ENCODE measurements at regions not wholly inside any gene's neighbourhood (a gene's known extent, or its start where the extent isn't known, plus 50 kb on each side); places are given as distances from the start of the nearest gene placed in this dataset.

- no peak overlapping the region for H3K27ac ChIP-seq (ENCODE audit: insufficient read depth, low read length)
- TF ChIP-seq CTCF (conservative IDR thresholded peaks at IDR 0.05 in 1 of 2, IDR thresholded peaks at IDR 0.05 in 1 of 2; ENCODE audit: low read depth in 1 of 2, low read length in 2 of 2): no peak
- TF ChIP-seq EZH2 (IDR thresholded peaks at IDR 0.05; ENCODE audit: low read length, missing control alignments): no peak
- no peaks in the 10 kb centered on the region for H3K9me3 ChIP-seq (ENCODE audit: control insufficient read depth, insufficient read depth, low read depth, low read length)
- H3K79me2 ChIP-seq (ENCODE audit: control insufficient read depth, insufficient read depth, low read length): no peaks in the 10 kb centered on the region
- no peaks in the 10 kb centered on the region for H3K36me3 ChIP-seq (ENCODE audit: control insufficient read depth, insufficient read depth, low read length)
- no peak overlapping the region for H2AFZ ChIP-seq (ENCODE audit: low read length)
- H3K4me2 ChIP-seq (ENCODE audit: extremely low read depth, insufficient read depth, low read length): no peak overlapping the region
- DNase-seq (ENCODE audit: low read depth in 2 of 2): no peak
- no peaks in the 10 kb centered on the region for H4K20me1 ChIP-seq (ENCODE audit: control insufficient read depth, extremely low read depth, insufficient read depth, low read length)
- H3K27me3 ChIP-seq (ENCODE audit: control insufficient read depth, insufficient read depth, low read length): no peaks in the 10 kb centered on the region
- no peak overlapping the region for H3K4me3 ChIP-seq (replicated peaks in 1 of 4; ENCODE audit: control extremely low read depth in 1 of 4, insufficient read depth in 1 of 4, low read depth in 3 of 4, low read length in 4 of 4)
- no peaks in the 10 kb centered on the region for H3K4me1 ChIP-seq (ENCODE audit: control insufficient read depth, extremely low read depth, insufficient read depth, low read length)
- no peak overlapping the region for H3K9ac ChIP-seq (ENCODE audit: insufficient read depth, low read length)
Measured at GRCh38 chr15:62862717-62863116, 179.8 kb upstream of the TPM1 start.

GRCh38 chr15:62866366-62866765 lies 176.2 kb upstream of the TPM1 start:
- Histone ChIP-seq H3K9ac (ENCODE audit: insufficient read depth, low read length) (no peak overlapping the region), H3K27me3 (ENCODE audit: control insufficient read depth, insufficient read depth, low read length) (no peaks in the 10 kb centered on the region), H3K4me2 (ENCODE audit: extremely low read depth, insufficient read depth, low read length) (no peak overlapping the region), H3K36me3 (ENCODE audit: control insufficient read depth, insufficient read depth, low read length) (no peaks in the 10 kb centered on the region), H3K27ac (ENCODE audit: insufficient read depth, low read length) (no peak overlapping the region), H3K79me2 (ENCODE audit: control insufficient read depth, insufficient read depth, low read length) (no peaks in the 10 kb centered on the region), H2AFZ (ENCODE audit: low read length) (no peak overlapping the region), H3K4me1 (ENCODE audit: control insufficient read depth, extremely low read depth, insufficient read depth, low read length) (no peaks in the 10 kb centered on the region), H3K4me3 (replicated peaks in 1 of 4; ENCODE audit: control extremely low read depth in 1 of 4, insufficient read depth in 1 of 4, low read depth in 3 of 4, low read length in 4 of 4) (no peak overlapping the region), H3K9me3 (ENCODE audit: control insufficient read depth, insufficient read depth, low read depth, low read length) (no peaks in the 10 kb centered on the region), H4K20me1 (ENCODE audit: control insufficient read depth, extremely low read depth, insufficient read depth, low read length) (no peaks in the 10 kb centered on the region)
- DNase-seq (ENCODE audit: low read depth in 2 of 2): no peak
- no peak for TF ChIP-seq EZH2 (IDR thresholded peaks at IDR 0.05; ENCODE audit: low read length, missing control alignments)
- TF ChIP-seq CTCF (conservative IDR thresholded peaks at IDR 0.05 in 1 of 2, IDR thresholded peaks at IDR 0.05 in 1 of 2; ENCODE audit: low read depth in 1 of 2, low read length in 2 of 2): no peak

- no peak overlapping the region for H2AFZ ChIP-seq (ENCODE audit: low read length)
- TF ChIP-seq CTCF (conservative IDR thresholded peaks at IDR 0.05 in 1 of 2, IDR thresholded peaks at IDR 0.05 in 1 of 2; ENCODE audit: low read depth in 1 of 2, low read length in 2 of 2) (no peak), EZH2 (IDR thresholded peaks at IDR 0.05; ENCODE audit: low read length, missing control alignments) (no peak)
- no peaks in the 10 kb centered on the region for H4K20me1 ChIP-seq (ENCODE audit: control insufficient read depth, extremely low read depth, insufficient read depth, low read length)
- no peaks in the 10 kb centered on the region for H3K4me1 ChIP-seq (ENCODE audit: control insufficient read depth, extremely low read depth, insufficient read depth, low read length)
- no peak for DNase-seq (ENCODE audit: low read depth in 2 of 2)
- no peaks in the 10 kb centered on the region for H3K9me3 ChIP-seq (ENCODE audit: control insufficient read depth, insufficient read depth, low read depth, low read length)
- no peak overlapping the region for H3K27ac ChIP-seq (ENCODE audit: insufficient read depth, low read length)
- no peaks in the 10 kb centered on the region for H3K27me3 ChIP-seq (ENCODE audit: control insufficient read depth, insufficient read depth, low read length)
- H3K9ac ChIP-seq (ENCODE audit: insufficient read depth, low read length): no peak overlapping the region
- no peaks in the 10 kb centered on the region for H3K79me2 ChIP-seq (ENCODE audit: control insufficient read depth, insufficient read depth, low read length)
- no peak overlapping the region for H3K4me3 ChIP-seq (replicated peaks in 1 of 4; ENCODE audit: control extremely low read depth in 1 of 4, insufficient read depth in 1 of 4, low read depth in 3 of 4, low read length in 4 of 4)
- no peak overlapping the region for H3K4me2 ChIP-seq (ENCODE audit: extremely low read depth, insufficient read depth, low read length)
- no peaks in the 10 kb centered on the region for H3K36me3 ChIP-seq (ENCODE audit: control insufficient read depth, insufficient read depth, low read length)
Measured at GRCh38 chr15:62867844-62868243, 174.7 kb upstream of the TPM1 start.

Measured in fibroblast of lung (primary cell).